Liver (tissue), 8 donors: ENCODE measurements at regions not wholly inside any gene's neighbourhood (a gene's known extent, or its start where the extent isn't known, plus 50 kb on each side); places are given as distances from the start of the nearest gene placed in this dataset.

Experiments used
- DNase-seq: peaks from one replicate; pipeline ENCODE4 v3.0.0-alpha.2; 2017; ENCODE audit warnings: low spot score
- H3K27ac ChIP-seq, 2 donors: one replicate each; pipeline ENCODE4 v1.7.0; 2013; ENCODE audit warnings: inconsistent platforms in 2 of 2, low read length in 2 of 2, control low read depth in 1 of 2, low read depth in 1 of 2, mild to moderate bottlenecking in 1 of 2
- H3K27me3 ChIP-seq, 4 donors: one replicate each; pipeline versions ENCODE4 v1.6.1 to v1.7.0; 2013; ENCODE audit warnings: low read length in 3 of 4, inconsistent platforms in 1 of 4, mild to moderate bottlenecking in 1 of 4, moderate library complexity in 1 of 4; ENCODE audit not compliant: control insufficient read depth in 4 of 4, insufficient read depth in 4 of 4
- H3K36me3 ChIP-seq, 4 donors: one replicate each; pipeline versions ENCODE4 v1.6.1 to v1.7.0; 2013; ENCODE audit warnings: low read length in 3 of 4, mild to moderate bottlenecking in 3 of 4, low read depth in 1 of 4, moderate library complexity in 1 of 4; ENCODE audit not compliant: control insufficient read depth in 4 of 4, insufficient read depth in 3 of 4
- H3K4me1 ChIP-seq, 4 donors: one replicate each; pipeline versions ENCODE4 v1.6.1 to v1.7.0; 2013; ENCODE audit warnings: low read length in 3 of 4, mild to moderate bottlenecking in 3 of 4, moderate library complexity in 1 of 4; ENCODE audit not compliant: control insufficient read depth in 4 of 4, insufficient read depth in 4 of 4
- H3K4me3 ChIP-seq, 3 donors: one replicate each; pipeline versions ENCODE4 v1.6.1 to v1.7.0; 2013; ENCODE audit warnings: low read length in 3 of 3, control low read depth in 1 of 3, low read depth in 1 of 3, mild to moderate bottlenecking in 1 of 3
- H3K9ac ChIP-seq, 2 donors: one replicate each; pipeline ENCODE4 v1.7.0; 2013; ENCODE audit warnings: low read length in 2 of 2, mild to moderate bottlenecking in 2 of 2, moderate library complexity in 2 of 2, control low read depth in 1 of 2, low read depth in 1 of 2
- H3K9me3 ChIP-seq, 4 donors: one replicate each; pipeline versions ENCODE4 v1.6.1 to v1.7.0; 2013; ENCODE audit warnings: low read length in 3 of 4; ENCODE audit not compliant: control insufficient read depth in 4 of 4
- EGR1 ChIP-seq, 2 donors: IDR thresholded peaks; 2 replicates each; pipeline ENCODE4 v1.6.1; 2016 to 2018; ENCODE audit warnings: antibody characterized with exemption in 2 of 2, low read depth in 2 of 2
- GABPA ChIP-seq, 2 donors: IDR thresholded peaks in 1 of 2; conservative IDR thresholded peaks in 1 of 2; 2 replicates each; pipeline ENCODE4 v1.6.1; 2016; ENCODE audit warnings: antibody characterized with exemption in 2 of 2, mild to moderate bottlenecking in 1 of 2, moderate library complexity in 1 of 2
- HNF4A ChIP-seq, 2 donors: conservative IDR thresholded peaks; 2 replicates each; pipeline ENCODE4 v1.6.1; 2016; ENCODE audit warnings: antibody characterized with exemption in 2 of 2, mild to moderate bottlenecking in 2 of 2
- HNF4G ChIP-seq: IDR thresholded peaks from 2 replicates; pipeline ENCODE4 v1.6.1; 2016; ENCODE audit warnings: antibody characterized with exemption
- JUND ChIP-seq, 2 donors: IDR thresholded peaks; 2 replicates each; pipeline ENCODE4 v1.6.1; 2016; ENCODE audit warnings: antibody characterized with exemption in 2 of 2
- NR2F2 ChIP-seq: IDR thresholded peaks from 2 replicates; pipeline ENCODE4 v1.6.1; 2016; ENCODE audit warnings: antibody characterized with exemption
- RXRA ChIP-seq, 2 donors: IDR thresholded peaks; 2 replicates each; pipeline ENCODE4 v1.6.1; 2017 to 2018; ENCODE audit warnings: antibody characterized with exemption in 2 of 2, mild to moderate bottlenecking in 1 of 2
- whole genome bisulfite sequencing: extraction: QIAGEN DNeasy Blood & Tissue Kit; methylation state at CpG from one replicate; pipeline ENCODE4 v1.1.7; 2013; 5-methylcytosine and 5-hydroxymethylcytosine counted together
- TF ChIP-seq, protein P1 (sequence below): IDR thresholded peaks from 2 replicates; pipeline ENCODE4 v1.6.1; 2016; ENCODE audit warnings: antibody characterized with exemption, mild to moderate bottlenecking
- TF ChIP-seq, protein P2 (sequence below): IDR thresholded peaks from 2 replicates; pipeline ENCODE4 v1.6.1; 2016; ENCODE audit warnings: antibody characterized with exemption
- TF ChIP-seq, protein P3 (sequence below): fragments of 150-350 bp; IDR thresholded peaks from 2 replicates; pipeline ENCODE4 v1.5.1; 2017; ENCODE audit warnings: improper control_type of control experiment, low read depth, low read length; ENCODE audit not compliant: missing input control
- TF ChIP-seq, protein P4 (sequence below): IDR thresholded peaks from 2 replicates; pipeline ENCODE4 v1.6.1; 2016; ENCODE audit warnings: antibody characterized with exemption
- TF ChIP-seq, protein P5 (sequence below): IDR thresholded peaks from 2 replicates; pipeline ENCODE4 v1.6.1; 2016; ENCODE audit warnings: antibody characterized with exemption
- donor health status: healthy.
- donor health status: healthy.
- donor health status: healthy.
- donor health status: healthy.
- donor health status: healthy.

DNA sequence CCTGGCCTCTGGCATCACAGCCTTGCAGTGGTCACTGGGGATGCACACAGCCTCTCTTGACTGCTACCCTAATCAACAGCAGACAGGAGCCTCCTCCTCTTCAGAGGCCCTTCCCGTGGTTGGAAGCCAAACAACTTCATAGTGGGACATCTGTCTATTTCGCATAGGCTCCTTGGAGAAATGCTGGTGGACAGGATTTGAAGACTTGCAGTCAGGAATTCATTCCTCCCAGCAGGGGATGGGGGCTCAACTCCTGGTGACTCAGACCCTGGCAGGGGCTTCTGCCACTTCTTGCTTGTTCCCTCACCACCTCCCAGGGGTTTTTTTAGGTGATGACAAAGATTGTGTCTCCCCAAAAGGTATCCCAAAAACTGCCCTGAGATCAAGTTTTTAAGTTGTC lies 191.7 kb upstream of the CAMK1G start (continued):
- TF ChIP-seq, protein P1, sequence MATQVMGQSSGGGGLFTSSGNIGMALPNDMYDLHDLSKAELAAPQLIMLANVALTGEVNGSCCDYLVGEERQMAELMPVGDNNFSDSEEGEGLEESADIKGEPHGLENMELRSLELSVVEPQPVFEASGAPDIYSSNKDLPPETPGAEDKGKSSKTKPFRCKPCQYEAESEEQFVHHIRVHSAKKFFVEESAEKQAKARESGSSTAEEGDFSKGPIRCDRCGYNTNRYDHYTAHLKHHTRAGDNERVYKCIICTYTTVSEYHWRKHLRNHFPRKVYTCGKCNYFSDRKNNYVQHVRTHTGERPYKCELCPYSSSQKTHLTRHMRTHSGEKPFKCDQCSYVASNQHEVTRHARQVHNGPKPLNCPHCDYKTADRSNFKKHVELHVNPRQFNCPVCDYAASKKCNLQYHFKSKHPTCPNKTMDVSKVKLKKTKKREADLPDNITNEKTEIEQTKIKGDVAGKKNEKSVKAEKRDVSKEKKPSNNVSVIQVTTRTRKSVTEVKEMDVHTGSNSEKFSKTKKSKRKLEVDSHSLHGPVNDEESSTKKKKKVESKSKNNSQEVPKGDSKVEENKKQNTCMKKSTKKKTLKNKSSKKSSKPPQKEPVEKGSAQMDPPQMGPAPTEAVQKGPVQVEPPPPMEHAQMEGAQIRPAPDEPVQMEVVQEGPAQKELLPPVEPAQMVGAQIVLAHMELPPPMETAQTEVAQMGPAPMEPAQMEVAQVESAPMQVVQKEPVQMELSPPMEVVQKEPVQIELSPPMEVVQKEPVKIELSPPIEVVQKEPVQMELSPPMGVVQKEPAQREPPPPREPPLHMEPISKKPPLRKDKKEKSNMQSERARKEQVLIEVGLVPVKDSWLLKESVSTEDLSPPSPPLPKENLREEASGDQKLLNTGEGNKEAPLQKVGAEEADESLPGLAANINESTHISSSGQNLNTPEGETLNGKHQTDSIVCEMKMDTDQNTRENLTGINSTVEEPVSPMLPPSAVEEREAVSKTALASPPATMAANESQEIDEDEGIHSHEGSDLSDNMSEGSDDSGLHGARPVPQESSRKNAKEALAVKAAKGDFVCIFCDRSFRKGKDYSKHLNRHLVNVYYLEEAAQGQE = no peak

DNA sequence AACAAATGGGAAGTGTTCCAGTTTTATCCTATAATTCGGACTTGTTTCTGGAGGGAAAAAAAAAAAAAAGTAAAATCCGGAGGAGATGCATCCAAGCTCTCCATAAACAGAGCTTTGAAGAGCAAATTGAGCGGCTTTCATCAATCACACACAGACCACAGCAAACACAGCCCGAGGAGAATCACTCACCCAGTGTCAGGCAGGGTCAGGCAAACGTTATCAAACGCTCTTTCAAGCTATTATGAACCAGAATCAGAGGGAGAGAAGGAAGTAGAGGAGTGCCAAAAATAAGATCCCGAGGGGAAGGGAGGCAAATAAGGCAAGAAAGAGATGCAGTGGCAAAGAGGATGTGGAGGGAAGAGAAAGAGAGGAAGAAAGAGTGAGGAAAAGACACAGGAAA lies 188.3 kb upstream of the CAMK1G start:
- Histone ChIP-seq H3K27me3 (no peaks in the 10 kb centered on the region), H3K4me1 (peaks cover 0 to 3% (median 0%) of the 10 kb centered on the region in 4 donors), H3K9ac (no peak overlapping the region), H3K4me3 (no peak overlapping the region), H3K27ac (no peak overlapping the region), H3K9me3 (no peaks in the 10 kb centered on the region), H3K36me3 (no peaks in the 10 kb centered on the region)
- TF ChIP-seq, protein P2, sequence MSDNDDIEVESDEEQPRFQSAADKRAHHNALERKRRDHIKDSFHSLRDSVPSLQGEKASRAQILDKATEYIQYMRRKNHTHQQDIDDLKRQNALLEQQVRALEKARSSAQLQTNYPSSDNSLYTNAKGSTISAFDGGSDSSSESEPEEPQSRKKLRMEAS = no peak
- TF ChIP-seq, protein P1 = no peak
- TF ChIP-seq NR2F2 (no peak), RXRA (IDR thresholded peaks at IDR 0.05) (no peak), HNF4G (no peak), JUND (IDR thresholded peaks at IDR 0.05) (no peak), HNF4A (conservative IDR thresholded peaks at IDR 0.05) (no peak), EGR1 (IDR thresholded peaks at IDR 0.05; ENCODE audit: low read depth in 2 of 2) (no peak), GABPA (IDR thresholded peaks at IDR 0.05 in 1 of 2, conservative IDR thresholded peaks at IDR 0.05 in 1 of 2) (no peak)
- TF ChIP-seq, protein P3, sequence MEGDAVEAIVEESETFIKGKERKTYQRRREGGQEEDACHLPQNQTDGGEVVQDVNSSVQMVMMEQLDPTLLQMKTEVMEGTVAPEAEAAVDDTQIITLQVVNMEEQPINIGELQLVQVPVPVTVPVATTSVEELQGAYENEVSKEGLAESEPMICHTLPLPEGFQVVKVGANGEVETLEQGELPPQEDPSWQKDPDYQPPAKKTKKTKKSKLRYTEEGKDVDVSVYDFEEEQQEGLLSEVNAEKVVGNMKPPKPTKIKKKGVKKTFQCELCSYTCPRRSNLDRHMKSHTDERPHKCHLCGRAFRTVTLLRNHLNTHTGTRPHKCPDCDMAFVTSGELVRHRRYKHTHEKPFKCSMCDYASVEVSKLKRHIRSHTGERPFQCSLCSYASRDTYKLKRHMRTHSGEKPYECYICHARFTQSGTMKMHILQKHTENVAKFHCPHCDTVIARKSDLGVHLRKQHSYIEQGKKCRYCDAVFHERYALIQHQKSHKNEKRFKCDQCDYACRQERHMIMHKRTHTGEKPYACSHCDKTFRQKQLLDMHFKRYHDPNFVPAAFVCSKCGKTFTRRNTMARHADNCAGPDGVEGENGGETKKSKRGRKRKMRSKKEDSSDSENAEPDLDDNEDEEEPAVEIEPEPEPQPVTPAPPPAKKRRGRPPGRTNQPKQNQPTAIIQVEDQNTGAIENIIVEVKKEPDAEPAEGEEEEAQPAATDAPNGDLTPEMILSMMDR = no peak
- TF ChIP-seq, protein P4, sequence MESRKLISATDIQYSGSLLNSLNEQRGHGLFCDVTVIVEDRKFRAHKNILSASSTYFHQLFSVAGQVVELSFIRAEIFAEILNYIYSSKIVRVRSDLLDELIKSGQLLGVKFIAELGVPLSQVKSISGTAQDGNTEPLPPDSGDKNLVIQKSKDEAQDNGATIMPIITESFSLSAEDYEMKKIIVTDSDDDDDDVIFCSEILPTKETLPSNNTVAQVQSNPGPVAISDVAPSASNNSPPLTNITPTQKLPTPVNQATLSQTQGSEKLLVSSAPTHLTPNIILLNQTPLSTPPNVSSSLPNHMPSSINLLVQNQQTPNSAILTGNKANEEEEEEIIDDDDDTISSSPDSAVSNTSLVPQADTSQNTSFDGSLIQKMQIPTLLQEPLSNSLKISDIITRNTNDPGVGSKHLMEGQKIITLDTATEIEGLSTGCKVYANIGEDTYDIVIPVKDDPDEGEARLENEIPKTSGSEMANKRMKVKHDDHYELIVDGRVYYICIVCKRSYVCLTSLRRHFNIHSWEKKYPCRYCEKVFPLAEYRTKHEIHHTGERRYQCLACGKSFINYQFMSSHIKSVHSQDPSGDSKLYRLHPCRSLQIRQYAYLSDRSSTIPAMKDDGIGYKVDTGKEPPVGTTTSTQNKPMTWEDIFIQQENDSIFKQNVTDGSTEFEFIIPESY = no peak
- TF ChIP-seq, protein P5, sequence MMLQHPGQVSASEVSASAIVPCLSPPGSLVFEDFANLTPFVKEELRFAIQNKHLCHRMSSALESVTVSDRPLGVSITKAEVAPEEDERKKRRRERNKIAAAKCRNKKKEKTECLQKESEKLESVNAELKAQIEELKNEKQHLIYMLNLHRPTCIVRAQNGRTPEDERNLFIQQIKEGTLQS = no peak
- no peak for DNase-seq
- WGBS = 11% methylated on average over 7 of the region's 7 CpGs
